OCI-LY3 (cell line): ENCODE measurements at regions not wholly inside any gene's neighbourhood (a gene's known extent, or its start where the extent isn't known, plus 50 kb on each side); places are given as distances from the start of the nearest gene placed in this dataset.

ENCODE experiments used
- H2AFZ ChIP-seq: fragments of 200-600, 300-600 bp; shearing (Covaris generic); 2 replicates; pipeline ENCODE4 v1.6.0; 2014; ENCODE audit warnings: antibody characterized with exemption, low read depth, low read length
- H3K27ac ChIP-seq: fragments of 200-600, 300-600 bp; sonication (generic); 2 replicates; pipeline ENCODE4 v1.5.1; 2014; ENCODE audit warnings: mild to moderate bottlenecking, low read length, moderate library complexity, mixed read lengths
- H3K27me3 ChIP-seq: fragments of 200-600, 300-600 bp; sonication (generic); 2 replicates; pipeline ENCODE4 v1.6.1; 2014; ENCODE audit warnings: low read depth, low read length, mixed read lengths
- H3K36me3 ChIP-seq: fragments of 200-600, 300-600 bp; sonication (generic); replicated peaks from 2 replicates; pipeline ENCODE3; 2014; ENCODE audit warnings: low read depth, low read length, mixed read lengths
- H3K4me1 ChIP-seq: fragments of 300-600, 200-600 bp; sonication (generic); 2 replicates; pipeline ENCODE4 v1.6.1; 2014; ENCODE audit warnings: low read length, mixed read lengths
- H3K4me2 ChIP-seq: fragments of 200-600, 300-600 bp; sonication (generic); 2 replicates; pipeline ENCODE4 v1.6.1; 2014; ENCODE audit warnings: low read length, mixed read lengths
- H3K4me3 ChIP-seq: fragments of 300-600, 200-600 bp; sonication (generic); 2 replicates; pipeline ENCODE4 v1.5.1; 2014; ENCODE audit warnings: antibody characterized with exemption, mild to moderate bottlenecking, low read length, moderate library complexity
- H3K79me2 ChIP-seq: fragments of 300-600, 200-600 bp; shearing (Covaris generic); 2 replicates; pipeline ENCODE4 v1.6.1; 2014; ENCODE audit warnings: mild to moderate bottlenecking, low read length, mixed read lengths
- H3K9ac ChIP-seq: fragments of 300-600, 200-600 bp; shearing (Covaris generic); 2 replicates; pipeline ENCODE4 v1.6.0; 2014; ENCODE audit warnings: mild to moderate bottlenecking, low read length, moderate library complexity
- H3K9me3 ChIP-seq: fragments of 200-600, 300-600 bp; shearing (Covaris generic); 2 replicates; pipeline ENCODE4 v1.6.1; 2014; ENCODE audit warnings: low read length, mixed read lengths; ENCODE audit not compliant: insufficient read depth
- H4K20me1 ChIP-seq: fragments of 200-600, 300-600 bp; sonication (generic); 2 replicates; pipeline ENCODE4 v1.6.1; 2016; ENCODE audit warnings: low read length, mixed read lengths; ENCODE audit not compliant: insufficient read depth
- CTCF ChIP-seq: fragments of 200-600, 300-600 bp; sonication (generic); IDR thresholded peaks from 2 replicates; pipeline ENCODE4 v1.5.1; 2014; ENCODE audit warnings: antibody characterized with exemption, low read length, low read depth
- EZH2phosphoT487 ChIP-seq: fragments of 200-600 bp; shearing (Covaris generic); IDR thresholded peaks from 2 replicates; pipeline ENCODE4 v1.6.1; 2018; ENCODE audit warnings: antibody characterized with exemption, mixed run types, low read depth

DNA sequence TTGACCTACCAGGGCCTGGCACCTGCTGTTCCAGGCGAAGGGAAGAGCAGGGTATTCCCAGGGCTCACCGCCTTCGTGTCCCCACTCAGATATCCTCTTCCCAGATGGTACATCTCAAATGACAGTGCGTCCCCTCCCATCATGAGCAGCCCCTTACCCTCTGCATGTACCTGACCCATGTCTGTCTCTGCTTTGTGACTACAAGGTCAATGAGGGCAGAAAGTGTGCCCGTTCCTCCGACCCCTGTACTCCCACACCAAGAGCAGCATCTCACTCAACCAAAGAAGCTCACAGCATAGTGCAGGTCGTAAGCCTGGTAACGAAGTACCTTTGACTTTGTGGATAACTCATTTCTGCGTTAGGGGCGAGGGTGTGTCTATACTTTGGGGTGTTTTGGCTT is 142.6 kb downstream of the KATNIP start:
- no peak overlapping the region for H3K4me3 ChIP-seq

DNA sequence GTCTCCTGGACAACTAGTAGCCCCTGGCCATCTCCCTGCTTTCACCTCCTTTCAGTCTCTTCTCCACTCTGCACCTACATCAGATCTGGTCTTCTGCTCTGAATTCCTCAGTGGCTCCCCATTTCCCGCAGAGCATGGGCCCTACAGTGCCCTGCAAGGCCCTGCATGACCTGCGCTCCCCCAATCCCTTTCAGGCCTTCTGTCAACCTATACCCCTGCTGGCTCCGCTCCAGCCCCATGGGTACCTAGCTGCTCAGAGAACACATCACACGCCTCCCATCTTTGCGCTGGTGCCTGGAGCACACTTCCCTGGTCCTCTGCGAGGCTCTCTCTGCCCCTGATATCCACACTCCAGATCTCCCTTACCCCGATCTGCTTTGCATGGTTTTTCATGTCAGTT is 145.2 kb downstream of the KATNIP start:
- H3K4me2 ChIP-seq: no peak overlapping the region
- H3K79me2 ChIP-seq: no peaks in the 10 kb centered on the region
- H3K36me3 ChIP-seq: no peaks in the 10 kb centered on the region
- no peaks in the 10 kb centered on the region for H3K9me3 ChIP-seq
- H3K27me3 ChIP-seq: no peaks in the 10 kb centered on the region
- H3K4me3 ChIP-seq: no peak overlapping the region
- no peaks in the 10 kb centered on the region for H3K4me1 ChIP-seq
- H3K9ac ChIP-seq: no peak overlapping the region
- no peak overlapping the region for H2AFZ ChIP-seq
- TF ChIP-seq EZH2phosphoT487 (no peak), CTCF (no peak)
- no peaks in the 10 kb centered on the region for H4K20me1 ChIP-seq
- no peak overlapping the region for H3K27ac ChIP-seq

More for the DNA sequence above, 142.6 kb downstream of the KATNIP start:
- TF ChIP-seq CTCF (no peak), EZH2phosphoT487 (no peak)
- Histone ChIP-seq H3K4me1 (no peaks in the 10 kb centered on the region), H2AFZ (no peak overlapping the region), H3K79me2 (no peaks in the 10 kb centered on the region), H3K9ac (no peak overlapping the region), H3K4me2 (no peak overlapping the region), H3K36me3 (no peaks in the 10 kb centered on the region), H3K27ac (no peak overlapping the region), H4K20me1 (no peaks in the 10 kb centered on the region), H3K9me3 (no peaks in the 10 kb centered on the region), H3K27me3 (no peaks in the 10 kb centered on the region)

DNA sequence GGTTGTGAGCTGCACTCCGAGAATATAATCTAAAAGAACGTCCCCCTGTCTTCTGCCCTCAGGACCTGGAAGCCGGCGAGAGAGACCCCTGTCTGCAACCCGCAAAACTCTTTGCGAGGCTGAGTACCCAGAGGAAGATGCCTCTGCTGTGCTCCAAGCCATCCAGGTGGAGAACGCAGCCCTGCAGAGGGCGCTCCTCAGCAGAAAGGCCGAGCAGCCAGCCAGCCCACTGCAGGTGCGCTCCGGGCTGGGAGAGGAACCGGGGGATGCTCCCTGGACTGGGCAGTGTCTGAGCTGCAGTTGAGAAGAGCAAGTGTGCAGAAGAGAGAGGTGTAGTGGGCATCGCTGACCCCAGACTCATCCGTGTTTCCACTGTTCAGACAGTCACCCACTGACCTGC is 148.3 kb downstream of the KATNIP start:
- TF ChIP-seq CTCF (peak; percentile 38), EZH2phosphoT487 (no peak)
- Histone ChIP-seq H3K27ac (no peak overlapping the region), H3K36me3 (no peaks in the 10 kb centered on the region), H3K4me2 (no peak overlapping the region), H2AFZ (no peak overlapping the region), H3K9ac (no peak overlapping the region), H4K20me1 (no peaks in the 10 kb centered on the region), H3K79me2 (no peaks in the 10 kb centered on the region), H3K9me3 (no peaks in the 10 kb centered on the region), H3K4me1 (no peaks in the 10 kb centered on the region), H3K4me3 (no peak overlapping the region), H3K27me3 (no peaks in the 10 kb centered on the region)

- H3K4me2 ChIP-seq: no peak overlapping the region
- no peak overlapping the region for H2AFZ ChIP-seq
- H3K9me3 ChIP-seq: no peaks in the 10 kb centered on the region
- no peaks in the 10 kb centered on the region for H4K20me1 ChIP-seq
- no peak overlapping the region for H3K4me3 ChIP-seq
- no peaks in the 10 kb centered on the region for H3K27me3 ChIP-seq
- no peaks in the 10 kb centered on the region for H3K79me2 ChIP-seq
- H3K36me3 ChIP-seq: no peaks in the 10 kb centered on the region
- no peak for TF ChIP-seq EZH2phosphoT487
- no peak for TF ChIP-seq CTCF
- no peak overlapping the region for H3K9ac ChIP-seq
- H3K4me1 ChIP-seq: no peaks in the 10 kb centered on the region
- H3K27ac ChIP-seq: no peak overlapping the region
Observed at GRCh38 chr16:27698746-27699145, 148.8 kb downstream of the KATNIP start.
